NCI-H446 treated with DMSO at 0.1 percent for 48 hours (cell line): ENCODE measurements at regions not wholly inside any gene's neighbourhood (a gene's known extent, or its start where the extent isn't known, plus 50 kb on each side); places are given as distances from the start of the nearest gene placed in this dataset.
"Not testable (repeated sequence)": the region's sequence is repeated elsewhere in the genome, so short reads cannot be mapped to it uniquely, and the experiment has no call there.

ENCODE experiments used
- DNase-seq: peaks from one replicate; lab custom pipeline; 2025; lab: John Stamatoyannopoulos, UW

DNA sequence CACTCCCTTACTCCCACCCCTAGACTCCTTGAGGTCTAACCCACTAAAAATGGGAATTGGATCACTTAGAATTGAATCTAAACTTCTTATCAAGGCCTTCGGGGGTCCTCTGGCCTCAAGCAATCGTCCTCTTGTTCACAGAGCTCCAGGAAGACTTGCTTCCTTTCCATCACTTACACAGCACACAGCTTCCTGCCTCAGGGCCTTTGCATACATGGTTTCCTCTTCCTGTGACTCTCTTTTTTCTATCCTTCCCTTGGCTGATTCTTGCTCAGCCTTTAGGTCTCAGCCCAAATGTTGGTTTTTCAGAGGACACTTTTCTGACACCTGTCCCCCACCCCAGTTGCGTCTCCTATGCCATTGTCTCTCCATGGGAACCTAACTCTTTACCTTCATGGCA lies 50.0 kb upstream of the ALDH1B1 start:
- DNase-seq, result no peak

DNA sequence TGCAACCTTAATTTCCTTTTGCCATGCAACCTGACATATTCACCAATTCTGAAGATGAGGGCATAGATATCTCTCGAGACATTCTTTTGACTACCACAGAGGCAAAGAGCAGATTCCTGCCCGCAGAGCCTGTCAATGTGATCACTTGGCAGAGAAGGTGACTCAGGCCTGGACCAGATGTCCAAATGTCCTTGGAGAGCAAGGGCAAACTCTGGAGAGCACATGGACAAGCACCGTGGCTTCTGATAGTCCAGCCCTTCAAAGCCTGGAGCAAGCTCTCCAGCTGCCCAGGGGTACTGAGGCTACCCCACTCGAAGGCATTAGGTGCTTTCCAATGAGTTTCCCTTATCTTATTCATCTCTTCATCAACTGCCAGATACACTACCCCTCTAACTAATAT lies 50.4 kb upstream of the ALDH1B1 start:
- no peak for DNase-seq

DNA sequence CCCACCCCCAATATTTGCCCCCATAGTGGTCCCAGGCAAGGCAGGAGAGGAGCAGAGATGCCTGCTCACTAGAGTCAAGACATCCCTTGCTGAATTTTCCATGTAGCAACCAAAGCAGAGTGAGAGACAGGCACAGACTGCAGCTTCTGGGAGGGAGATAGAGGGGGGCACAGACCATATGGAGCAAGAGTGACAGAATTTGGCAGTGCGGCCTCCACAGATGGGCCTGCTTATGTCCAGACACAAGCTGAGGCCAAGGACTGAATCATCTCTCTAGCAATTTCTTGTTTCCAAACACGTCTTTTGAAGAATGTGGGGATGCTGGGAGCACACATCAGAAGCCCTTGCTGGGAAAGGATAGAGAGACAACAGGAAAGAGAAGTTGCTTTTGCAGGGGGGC lies 53.0 kb upstream of the ALDH1B1 start:
- peak; percentile 92 for DNase-seq

DNA sequence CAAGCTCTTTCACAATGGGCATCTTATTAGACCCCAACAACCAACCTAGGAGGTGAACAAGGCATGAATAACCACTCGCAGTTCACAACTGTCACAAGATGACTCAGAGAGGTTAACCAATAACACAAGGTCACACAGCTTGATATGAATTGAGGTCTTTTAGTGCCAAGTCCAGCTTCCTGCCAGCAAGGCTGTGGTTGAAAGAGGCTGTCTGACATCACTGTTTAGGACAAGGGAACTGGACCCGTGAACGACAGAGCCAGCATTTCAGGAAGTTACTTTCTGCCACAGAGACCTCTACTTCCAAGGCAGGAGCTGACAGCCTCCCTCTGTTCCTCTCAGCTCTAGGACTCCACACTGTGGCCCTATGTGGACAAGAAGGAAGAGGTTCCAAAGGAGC lies 53.4 kb upstream of the ALDH1B1 start:
- peak; percentile 46 for DNase-seq

DNA sequence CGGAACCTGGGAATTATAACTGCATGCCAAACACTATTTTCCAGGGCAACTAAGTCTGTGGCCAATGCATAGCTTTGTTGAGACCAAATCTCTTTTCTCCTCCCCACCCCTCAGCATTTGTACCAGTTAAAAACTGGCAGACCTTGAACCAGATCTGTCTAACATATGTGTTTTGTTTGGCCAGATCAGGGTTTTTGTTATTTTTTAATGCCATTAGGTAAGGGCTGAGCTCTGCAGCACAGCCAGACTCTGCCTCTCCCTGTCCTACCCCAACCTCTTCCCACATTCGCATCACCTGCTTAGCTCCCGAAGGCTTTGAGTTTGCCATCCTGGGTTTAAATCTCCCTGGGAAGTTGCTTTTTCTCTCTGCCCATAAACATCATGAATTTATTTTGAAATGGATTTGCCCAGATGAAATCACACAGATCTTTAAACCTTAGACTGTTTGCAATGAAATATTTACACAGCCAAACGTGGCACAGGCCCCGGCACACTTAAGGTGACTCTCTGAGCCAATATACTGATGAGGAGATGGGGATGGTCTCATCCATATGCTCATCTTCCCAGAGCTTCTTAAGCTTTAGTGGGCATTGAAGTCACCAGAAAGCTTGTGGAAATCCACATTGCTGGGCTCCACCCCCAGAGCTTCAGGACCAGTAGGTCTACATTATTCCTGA lies 54.0 kb upstream of the ALDH1B1 start:
- peak; percentile 36 for DNase-seq

DNA sequence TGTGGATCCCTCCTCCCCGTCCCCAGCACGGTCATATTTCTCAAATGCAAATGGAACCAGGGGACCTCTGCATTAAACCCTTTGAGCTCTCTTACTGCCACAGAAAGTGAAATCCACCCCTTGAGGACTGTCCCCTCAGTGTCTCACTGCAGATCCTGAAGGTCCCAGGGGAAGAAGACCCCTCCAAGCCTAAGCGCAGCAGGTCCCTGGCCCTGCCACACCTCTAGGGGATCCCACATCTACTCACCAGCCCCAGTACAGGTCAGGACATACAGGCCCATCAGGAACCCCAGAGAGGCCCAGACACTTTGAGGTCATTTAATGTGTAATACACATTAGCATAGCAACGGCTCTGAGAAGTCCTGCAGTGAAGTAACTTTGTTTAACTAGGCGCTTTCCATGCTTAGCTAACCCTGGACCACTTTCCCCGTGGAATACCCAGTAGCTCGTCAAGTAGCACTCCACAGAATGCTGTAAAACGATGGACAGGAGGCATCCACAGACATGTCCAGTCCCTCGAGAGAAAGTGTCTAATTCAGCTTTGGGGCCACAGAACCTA lies 54.7 kb upstream of the ALDH1B1 start:
- no peak for DNase-seq

DNA sequence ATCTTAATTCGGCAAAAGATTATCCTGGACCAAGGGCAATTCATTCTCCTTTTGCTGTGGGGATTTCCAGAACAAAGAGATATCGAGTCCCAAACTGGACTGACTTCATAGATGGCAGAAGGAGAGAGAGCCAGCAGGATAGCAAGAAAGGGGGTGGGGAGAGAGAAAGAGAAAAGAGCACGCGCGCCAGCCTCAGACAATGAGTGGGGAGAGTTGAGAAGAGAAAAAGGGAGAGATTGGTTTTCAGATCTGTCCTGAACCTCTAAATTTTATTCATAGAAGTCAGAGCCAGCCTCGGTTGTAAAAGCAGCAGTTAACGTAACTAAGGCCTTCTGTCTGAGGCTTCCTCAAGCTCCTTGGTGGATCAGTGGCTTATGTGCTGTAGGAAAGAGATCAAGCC lies 55.3 kb upstream of the ALDH1B1 start:
- no peak for DNase-seq

DNA sequence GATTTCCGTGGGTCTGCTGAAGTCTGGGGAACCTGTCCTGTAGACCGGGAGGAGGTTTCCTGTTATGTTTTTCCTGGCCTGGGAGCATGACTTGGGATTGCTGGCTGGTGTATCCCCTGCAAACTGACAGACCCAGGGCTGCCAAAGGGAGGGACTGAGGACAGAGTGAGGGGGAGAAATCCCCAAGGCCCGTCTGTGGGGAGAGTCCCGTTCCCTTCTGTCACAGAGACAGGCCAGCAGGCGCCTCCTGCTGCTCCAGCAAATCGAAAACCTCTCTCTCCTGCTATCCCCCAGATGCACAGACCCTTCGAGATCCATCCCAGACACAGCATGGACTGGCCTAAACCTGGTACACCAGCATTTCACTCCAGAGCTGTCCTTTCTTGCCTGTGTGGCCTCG lies 56.2 kb upstream of the ALDH1B1 start:
- no peak for DNase-seq

DNA sequence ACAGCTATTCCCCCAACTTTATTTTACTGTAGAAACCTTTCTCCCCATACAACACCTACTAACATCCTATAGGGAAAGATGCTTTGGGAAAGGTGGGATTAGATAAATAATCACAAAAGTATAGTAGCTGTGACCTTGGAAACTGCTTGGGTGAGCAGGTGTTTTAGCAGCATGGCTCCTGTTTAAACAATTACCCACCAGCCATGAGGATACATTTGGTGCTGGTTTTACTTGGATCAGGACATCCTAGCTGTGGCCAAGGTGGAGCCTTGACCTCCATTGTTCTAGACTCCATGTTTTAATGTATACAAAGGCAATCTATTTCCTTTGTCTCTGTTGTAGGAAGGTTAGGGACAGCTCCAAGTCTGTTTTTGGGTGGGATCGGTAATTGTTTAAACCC lies 56.8 kb upstream of the ALDH1B1 start:
- DNase-seq, result no peak

DNA sequence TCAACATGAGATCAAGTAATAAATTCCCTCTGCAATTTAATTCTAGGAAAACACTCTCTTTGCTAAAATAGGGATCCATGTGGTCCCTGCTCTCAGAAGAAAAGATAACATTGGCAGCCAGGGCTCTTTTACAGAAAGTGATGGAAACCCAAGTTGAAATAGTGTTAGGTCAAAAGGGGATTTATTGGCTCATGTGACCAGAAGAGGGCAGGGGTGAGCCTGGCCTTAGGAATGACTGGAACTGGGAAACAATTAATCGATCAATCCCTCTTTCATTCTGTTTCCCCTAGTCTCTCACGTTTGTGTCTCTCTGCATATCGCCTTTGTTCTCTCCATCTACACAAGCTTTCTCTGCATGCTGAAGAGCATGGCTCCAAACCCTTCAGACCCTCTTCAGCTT lies 58.3 kb upstream of the ALDH1B1 start:
- no peak for DNase-seq

DNA sequence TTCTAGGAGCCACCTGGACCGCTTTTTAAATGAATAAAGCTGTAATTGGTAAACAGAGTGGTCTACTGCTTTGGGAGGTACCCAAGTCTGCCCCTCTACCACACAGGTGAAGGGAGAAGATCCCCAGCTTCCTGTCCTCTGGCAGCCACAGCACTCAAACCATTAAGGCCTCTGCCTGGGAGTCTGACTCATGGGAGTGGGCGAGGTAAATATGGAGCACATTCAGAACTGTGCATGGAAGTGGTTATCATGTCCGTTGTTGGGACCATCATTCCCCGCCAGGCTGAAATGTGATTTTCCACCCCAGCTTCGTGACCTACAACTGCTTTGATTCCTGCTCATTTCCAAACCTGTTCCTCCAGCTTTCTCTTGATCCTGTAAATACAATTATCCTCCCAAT lies 59.5 kb upstream of the ALDH1B1 start:
- no peak for DNase-seq

DNA sequence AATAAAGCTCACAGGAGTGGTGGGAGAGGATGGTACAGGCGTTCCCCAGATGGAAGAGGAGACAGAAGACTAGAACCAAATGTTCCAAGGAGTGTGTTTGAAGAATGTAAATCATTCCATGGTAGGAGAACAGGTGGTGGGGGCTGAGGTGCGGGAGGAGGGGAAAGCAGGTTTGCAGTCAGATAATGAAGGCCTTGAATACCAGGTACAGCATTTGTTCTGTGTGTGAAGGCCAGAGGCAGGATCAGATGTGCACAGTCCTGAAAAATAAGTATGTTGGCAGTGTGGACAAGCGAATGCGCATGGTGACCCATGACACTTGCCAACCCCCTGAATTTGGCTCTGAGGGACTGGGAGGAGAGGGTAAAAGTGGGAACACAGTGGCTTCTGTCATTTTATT lies 59.9 kb upstream of the ALDH1B1 start:
- no peak for DNase-seq

DNA sequence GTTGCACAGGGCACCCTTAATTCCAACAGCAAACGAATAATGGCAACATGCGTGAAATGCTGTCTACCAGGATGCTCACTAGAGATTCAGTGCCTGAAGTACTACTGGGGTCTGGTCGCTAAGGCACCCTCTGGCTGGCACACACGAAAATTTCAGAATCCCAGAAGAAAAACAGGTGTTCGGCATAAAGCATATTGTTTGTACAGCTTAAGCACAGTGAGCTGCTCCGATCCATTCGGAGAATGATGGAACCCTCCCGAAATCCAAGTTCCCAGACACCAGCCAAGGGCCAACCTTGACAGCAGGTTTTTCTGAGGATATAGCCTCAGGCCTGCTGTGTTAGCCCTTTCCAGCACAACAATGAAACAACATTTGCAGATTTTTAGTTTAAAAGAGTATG lies 61.4 kb upstream of the ALDH1B1 start:
- DNase-seq, result no peak

DNA sequence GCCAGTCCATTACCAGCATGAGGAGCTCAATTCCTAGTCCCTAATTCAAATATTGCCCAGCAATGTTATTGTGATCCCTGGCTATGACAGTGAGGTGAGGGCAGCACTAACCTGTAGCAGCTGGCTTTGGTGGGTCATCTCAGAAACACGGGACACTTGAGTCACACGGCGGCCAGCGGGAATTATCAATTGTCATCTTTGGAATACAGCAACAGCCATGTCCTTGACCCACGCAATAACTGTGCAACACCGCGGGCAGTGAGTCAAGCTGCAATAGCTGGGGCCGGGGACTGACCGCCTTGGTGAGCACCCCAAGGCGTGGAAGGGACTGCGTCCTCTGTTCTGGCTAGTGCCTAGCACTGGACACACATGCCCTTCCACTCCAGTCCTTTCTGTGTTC lies 62.5 kb upstream of the ALDH1B1 start:
- no peak for DNase-seq

DNA sequence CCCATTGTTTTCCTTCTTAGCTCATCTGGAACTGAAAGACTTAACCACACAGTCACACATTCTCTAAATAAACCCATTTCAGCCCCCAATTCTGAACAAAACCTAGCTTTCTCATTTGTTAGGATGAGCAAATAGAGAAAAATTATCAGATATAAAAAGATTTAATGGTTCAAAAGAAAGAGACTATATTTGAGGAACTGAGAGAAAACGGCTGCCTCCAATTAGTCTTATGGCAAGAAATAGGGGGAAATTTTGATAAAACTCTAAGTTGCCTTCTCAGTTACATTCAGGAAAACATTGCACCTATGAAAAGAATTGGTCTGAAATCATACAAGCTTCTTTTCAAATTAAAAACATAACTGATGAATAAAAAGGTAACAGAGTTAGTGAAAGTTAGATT lies 63.7 kb upstream of the ALDH1B1 start:
- DNase-seq, result no peak

DNA sequence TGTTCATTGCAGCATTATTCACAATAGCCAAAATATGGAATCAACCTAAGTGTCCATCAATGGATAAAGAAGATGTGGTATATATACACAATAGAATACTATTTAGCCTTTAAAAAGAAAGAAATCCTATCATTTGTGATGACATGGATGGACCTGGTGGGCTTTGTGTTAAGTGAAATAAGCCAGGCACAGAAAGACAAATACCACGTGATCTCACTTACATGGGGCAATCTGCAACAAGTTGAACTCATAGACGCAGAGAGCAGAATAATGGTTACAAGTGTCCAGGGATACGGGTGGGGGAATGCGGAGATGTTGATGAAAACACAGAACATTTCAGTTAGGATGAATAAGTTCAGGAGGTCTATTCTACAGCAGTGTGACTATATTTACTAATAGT lies 66.4 kb upstream of the ALDH1B1 start:
- no peak for DNase-seq

DNA sequence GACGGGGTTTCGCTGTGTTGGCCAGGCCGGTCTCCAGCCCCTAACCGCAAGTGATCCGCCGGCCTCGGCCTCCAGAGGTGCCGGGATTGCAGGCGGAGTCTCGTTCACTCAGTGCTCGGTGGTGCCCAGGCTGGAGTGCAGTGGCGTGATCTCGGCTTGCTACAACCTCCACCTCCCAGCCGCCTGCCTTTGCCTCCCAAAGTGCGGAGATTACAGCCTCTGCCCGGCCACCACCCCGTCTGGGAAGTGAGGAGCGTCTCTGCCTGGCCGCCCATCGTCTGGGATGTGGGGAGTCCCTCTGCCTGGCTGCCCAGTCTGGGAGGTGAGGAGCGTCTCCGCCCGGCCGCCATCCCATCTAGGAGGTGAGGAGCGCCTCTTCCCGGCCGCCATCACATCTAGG lies 68.3 kb upstream of the ALDH1B1 start:
- DNase-seq, result not testable (repeated sequence)

DNA sequence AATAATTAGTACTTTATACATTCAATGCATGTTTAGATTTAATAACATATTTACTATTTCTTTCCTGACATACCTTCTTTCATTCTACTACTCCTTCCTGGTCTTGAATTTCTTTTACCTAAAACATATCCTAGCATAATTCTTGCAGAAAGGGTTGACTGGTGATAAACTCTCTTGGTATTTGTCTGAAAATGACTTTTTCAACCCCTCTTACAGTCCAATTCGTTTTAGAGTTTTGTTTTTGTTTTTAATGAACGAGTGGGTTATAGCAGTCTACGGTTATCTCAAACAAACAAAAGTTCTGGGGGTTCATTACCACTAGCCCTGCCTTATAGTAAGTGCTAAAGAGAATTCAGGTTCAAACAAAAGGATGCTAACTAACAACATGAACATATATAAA lies 69.6 kb upstream of the ALDH1B1 start:
- no peak for DNase-seq

DNA sequence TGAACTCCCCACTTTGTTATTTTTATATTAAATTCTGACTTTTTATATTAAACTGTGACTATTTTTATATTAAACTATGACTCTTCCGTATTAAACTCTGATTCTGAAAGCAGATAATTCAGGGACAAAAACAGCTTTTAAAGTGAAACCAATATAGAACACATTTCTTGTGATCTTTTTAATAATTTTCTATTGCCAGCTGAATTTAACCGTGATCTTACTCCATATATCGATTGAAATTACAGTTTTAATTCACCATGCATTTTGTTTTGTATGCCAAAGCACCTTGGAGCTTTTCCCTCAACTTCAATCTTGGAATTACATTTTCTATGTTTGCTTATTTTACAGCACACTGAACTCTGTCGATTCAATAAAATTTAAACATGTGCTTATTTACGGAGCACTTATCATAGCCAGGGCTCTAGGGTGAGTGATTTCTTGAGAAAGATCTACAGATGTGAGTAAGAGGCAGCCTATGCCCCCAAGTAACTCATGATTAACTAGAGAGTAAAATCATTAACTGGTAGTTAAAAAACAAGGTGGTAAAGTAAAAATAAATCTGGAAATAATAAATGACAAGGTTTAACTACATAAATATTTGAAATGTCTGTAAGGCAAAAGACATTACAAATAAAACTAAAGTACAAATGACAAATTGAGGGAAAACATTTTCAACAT lies 72.9 kb upstream of the ALDH1B1 start:
- no peak for DNase-seq

DNA sequence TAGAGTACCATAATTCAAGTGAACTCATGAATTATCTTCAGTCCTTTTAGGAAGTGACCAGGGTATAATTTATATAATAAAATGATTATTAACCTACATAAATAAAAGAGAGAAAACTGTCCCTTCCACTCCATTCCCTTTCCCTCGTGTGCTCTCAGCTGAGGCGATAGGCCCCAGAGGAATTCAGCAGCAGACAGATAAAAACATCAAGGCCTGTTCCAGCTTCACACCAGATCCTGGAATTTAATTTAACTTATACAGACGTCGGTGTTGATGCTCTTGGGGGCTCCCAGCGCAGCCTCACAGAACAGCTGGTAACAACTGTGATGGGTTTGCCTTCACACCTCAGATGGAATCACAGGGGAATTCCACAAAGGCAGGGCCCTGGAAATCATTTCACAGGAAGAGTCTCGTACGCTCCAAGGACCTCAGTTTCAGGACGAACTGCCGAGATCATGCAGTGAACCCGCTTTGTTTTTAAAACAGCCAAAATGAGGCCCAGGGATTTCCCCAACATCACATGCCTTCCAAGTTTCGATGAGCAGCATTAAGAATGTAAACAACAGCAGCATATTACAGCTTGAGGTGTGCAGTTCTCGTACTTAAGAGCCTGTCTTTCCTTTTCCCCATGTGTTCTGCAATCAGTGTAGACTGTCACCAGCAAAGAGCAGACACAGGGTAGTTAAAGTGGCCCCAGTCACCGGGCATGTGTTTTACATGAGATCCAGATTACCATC lies 73.6 kb upstream of the ALDH1B1 start:
- no peak for DNase-seq

DNA sequence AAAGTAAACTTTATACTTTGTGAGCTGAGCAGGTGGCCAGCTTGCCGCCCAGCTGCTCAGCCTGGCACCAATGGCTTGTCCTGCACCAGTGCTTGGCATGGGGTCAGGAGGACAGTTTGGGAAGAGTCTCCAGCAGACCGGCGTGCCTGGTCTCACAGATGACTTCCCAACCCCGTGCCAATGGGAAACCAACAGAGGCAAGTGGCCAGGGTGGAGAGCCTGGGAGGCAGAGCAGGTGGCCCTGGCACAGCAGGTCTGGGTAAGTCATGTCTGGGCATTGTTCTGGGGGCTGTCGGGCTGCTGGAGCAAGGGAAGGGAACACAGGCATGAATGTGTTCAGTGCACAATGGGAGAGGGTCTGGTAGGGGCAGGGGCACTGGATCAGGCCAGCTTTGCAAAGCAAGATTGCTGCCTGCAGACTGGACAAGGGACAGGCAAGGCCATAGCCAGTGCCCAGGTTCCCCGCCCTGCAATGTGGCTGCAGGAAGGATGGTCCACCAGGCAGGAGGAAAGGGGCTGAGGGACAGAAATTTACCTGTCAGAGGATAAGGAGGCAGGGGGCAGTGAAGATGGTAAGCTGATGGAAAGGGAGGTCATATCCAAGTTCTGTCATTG lies 76.2 kb upstream of the ALDH1B1 start:
- peak; percentile 50 for DNase-seq

DNA sequence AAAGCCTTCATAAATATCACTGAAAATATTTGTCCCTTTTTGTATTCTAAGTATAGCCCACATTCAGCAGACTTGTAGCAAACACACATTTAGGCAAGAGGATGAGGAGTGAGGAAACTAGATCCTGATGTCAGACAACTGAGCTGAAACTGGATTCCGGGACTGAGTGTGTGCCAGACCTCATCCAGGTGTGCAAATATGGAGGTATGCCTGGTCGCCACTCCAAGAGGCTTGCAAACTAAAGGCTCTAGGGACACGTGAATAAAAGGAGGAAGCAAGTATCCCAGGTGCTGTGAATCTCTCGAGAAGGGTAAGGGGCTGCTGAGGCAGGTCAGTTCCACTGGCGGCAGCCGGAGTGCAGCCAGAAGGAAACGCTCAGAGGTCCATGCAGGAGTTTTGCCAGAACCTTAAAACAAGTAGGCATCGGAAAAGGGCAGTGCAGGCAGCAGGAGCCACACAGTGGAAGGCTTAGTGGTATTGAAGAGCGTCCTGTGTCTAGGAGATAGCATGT lies 77.4 kb upstream of the ALDH1B1 start:
- DNase-seq, result no peak
